Testis (tissue), 2 donors: ENCODE measurements at regions not wholly inside any gene's neighbourhood (a gene's known extent, or its start where the extent isn't known, plus 50 kb on each side); places are given as distances from the start of the nearest gene placed in this dataset.

ENCODE experiments used
- POLR2A ChIP-seq: fragments of 450-650 bp; IDR thresholded peaks from one replicate; pipeline ENCODE4 v1.6.1; 2017; ENCODE audit warnings: antibody characterized with exemption, mild to moderate bottlenecking, moderate library complexity
- TF ChIP-seq, protein P1 (sequence below), 3 experiments: fragments of 450-650 bp in 2 of 3; fragments of 200-600 bp in 1 of 3; sonication (generic) in 1 of 3; IDR thresholded peaks; one replicate each; pipeline ENCODE4 v1.5.1; 2016 to 2019; ENCODE audit warnings: antibody characterized with exemption in 3 of 3, mild to moderate bottlenecking in 2 of 3, moderate library complexity in 1 of 3

DNA sequence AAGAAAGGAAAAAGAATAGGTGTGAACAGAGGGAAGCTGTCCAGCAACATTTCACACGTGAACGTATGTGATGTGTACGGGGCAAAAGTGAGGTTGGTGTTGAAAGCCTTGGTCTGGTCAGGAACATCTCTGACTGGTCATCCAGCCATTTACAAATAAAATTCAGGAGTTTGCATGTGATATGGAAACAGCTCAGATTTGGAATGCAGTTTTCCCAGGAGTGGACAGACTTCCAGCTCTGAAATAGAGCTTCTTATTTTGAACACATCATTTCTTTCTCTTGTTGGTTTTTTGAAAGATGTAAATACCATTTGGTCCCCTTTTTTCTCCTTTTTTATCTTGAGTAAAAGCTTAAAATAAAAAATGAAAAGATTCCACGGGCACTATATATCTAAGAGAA lies 566.2 kb upstream of the ZFHX3 start:
- TF ChIP-seq POLR2A, result no peak
- TF ChIP-seq, protein P1, sequence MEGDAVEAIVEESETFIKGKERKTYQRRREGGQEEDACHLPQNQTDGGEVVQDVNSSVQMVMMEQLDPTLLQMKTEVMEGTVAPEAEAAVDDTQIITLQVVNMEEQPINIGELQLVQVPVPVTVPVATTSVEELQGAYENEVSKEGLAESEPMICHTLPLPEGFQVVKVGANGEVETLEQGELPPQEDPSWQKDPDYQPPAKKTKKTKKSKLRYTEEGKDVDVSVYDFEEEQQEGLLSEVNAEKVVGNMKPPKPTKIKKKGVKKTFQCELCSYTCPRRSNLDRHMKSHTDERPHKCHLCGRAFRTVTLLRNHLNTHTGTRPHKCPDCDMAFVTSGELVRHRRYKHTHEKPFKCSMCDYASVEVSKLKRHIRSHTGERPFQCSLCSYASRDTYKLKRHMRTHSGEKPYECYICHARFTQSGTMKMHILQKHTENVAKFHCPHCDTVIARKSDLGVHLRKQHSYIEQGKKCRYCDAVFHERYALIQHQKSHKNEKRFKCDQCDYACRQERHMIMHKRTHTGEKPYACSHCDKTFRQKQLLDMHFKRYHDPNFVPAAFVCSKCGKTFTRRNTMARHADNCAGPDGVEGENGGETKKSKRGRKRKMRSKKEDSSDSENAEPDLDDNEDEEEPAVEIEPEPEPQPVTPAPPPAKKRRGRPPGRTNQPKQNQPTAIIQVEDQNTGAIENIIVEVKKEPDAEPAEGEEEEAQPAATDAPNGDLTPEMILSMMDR (IDR thresholded peaks at IDR 0.05), result no peak
